Caco-2 (cell line): ENCODE measurements at regions not wholly inside any gene's neighbourhood (a gene's known extent, or its start where the extent isn't known, plus 50 kb on each side); places are given as distances from the start of the nearest gene placed in this dataset.

Experiments
- BruUV-seq: library from RNA; stranded (reverse); fragments of 400-500 nt; replicated peaks from 2 replicates; lab custom pipeline; 2021; lab: Mats Ljungman, UMichigan
- CTCF ChIA-PET: fragments of 300-600 bp; sonication (Branson Sonifier 250); formaldehyde crosslinking; loops from one replicate; lab custom pipeline; 2022; ENCODE audit warnings: antibody characterized with exemption; lab: Charles Lee
- POLR2A ChIA-PET: fragments of 300-600 bp; sonication (Branson Sonifier 250); formaldehyde crosslinking; loops from one replicate; lab custom pipeline; 2022; ENCODE audit warnings: antibody characterized with exemption; lab: Charles Lee
- DNase-seq, 2 experiments: peaks; one replicate each; pipeline versions ENCODE4 v3.0.0 to v3.0.0-alpha.2; 2020 to 2022
- H3K27me3 ChIP-seq: replicated peaks from 2 replicates; pipeline ENCODE4 v1.6.0; 2011; ENCODE audit warnings: low read length; ENCODE audit not compliant: control insufficient read depth, insufficient read depth
- H3K36me3 ChIP-seq: 2 replicates; pipeline ENCODE4 v1.5.1; 2011; ENCODE audit warnings: low read length; ENCODE audit not compliant: control insufficient read depth, insufficient read depth
- H3K4me1 ChIP-seq: fragments of 250-450 bp; sonication (Bioruptor Pico); 2 replicates; pipeline ENCODE4 v1.5.1; 2020; ENCODE audit warnings: mild to moderate bottlenecking
- H3K4me3 ChIP-seq: 2 replicates; pipeline ENCODE4 v1.5.1; 2011; ENCODE audit warnings: low read depth, mild to moderate bottlenecking, control low read depth, low read length
- H3K9me3 ChIP-seq: fragments of 250-450 bp; sonication (Bioruptor Pico); 2 replicates; pipeline ENCODE4 v1.5.1; 2020; ENCODE audit warnings: mild to moderate bottlenecking, moderate library complexity
- H3K27ac Mint-ChIP-seq: one replicate; pipeline ENCODE4 v1.8.0; 2022; ENCODE audit warnings: mixed read lengths; ENCODE audit not compliant: unreplicated experiment
- H3K27me3 Mint-ChIP-seq: one replicate; pipeline ENCODE4 v1.8.0; 2022; ENCODE audit warnings: mixed read lengths; ENCODE audit not compliant: insufficient read depth, unreplicated experiment
- H3K36me3 Mint-ChIP-seq: one replicate; pipeline ENCODE4 v1.8.0; 2022; ENCODE audit warnings: mild to moderate bottlenecking, mixed read lengths; ENCODE audit not compliant: insufficient read depth, unreplicated experiment
- H3K4me1 Mint-ChIP-seq: one replicate; pipeline ENCODE4 v1.8.0; 2022; ENCODE audit warnings: low read depth, mixed read lengths; ENCODE audit not compliant: unreplicated experiment
- H3K4me3 Mint-ChIP-seq: one replicate; pipeline ENCODE4 v1.8.0; 2022; ENCODE audit warnings: mild to moderate bottlenecking, moderate library complexity, mixed read lengths; ENCODE audit not compliant: unreplicated experiment
- H3K9me3 Mint-ChIP-seq: one replicate; pipeline ENCODE4 v1.8.0; 2022; ENCODE audit warnings: mixed read lengths; ENCODE audit not compliant: unreplicated experiment
- CTCF ChIP-seq, 2 experiments: fragments of 200-600 bp in 1 of 2; IDR thresholded peaks; 1 replicate in 1 of 2; 2 replicates in 1 of 2; pipeline versions ENCODE4 v1.5.1 to v1.8.0; 2011 to 2022; ENCODE audit warnings: antibody characterized with exemption in 1 of 2, control low read depth in 1 of 2, inconsistent platforms in 1 of 2, low read depth in 1 of 2, low read length in 1 of 2, mild to moderate bottlenecking in 1 of 2, moderate library complexity in 1 of 2; ENCODE audit not compliant: insufficient read depth in 1 of 2, severe bottlenecking in 1 of 2, unreplicated experiment in 1 of 2
- intact Hi-C: fragments of 100-400 bp; cut with micrococcal nuclease; formaldehyde crosslinking; loops from one replicate; pipeline ENCODE4 v1.10.0; 2022; ENCODE audit not compliant: unreplicated experiment

DNA sequence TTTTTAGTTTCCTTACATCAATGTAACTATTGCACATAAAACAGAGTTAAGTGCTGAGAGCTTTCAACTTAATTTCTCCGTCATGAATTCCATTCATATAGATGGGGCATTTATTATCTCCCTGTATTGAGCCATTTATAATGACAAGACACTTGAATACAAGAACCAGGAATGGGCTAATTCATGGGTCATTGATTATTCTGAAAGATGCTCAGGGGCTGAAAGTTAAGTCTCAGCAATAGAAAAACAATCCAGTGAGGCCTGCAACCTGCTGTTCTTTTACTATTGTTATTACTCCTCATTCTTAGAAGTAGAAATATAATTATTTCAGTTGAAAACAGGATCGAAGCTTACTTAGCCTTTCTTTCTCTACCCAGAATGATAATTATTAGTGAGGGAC is 307.7 kb downstream of the MMUT start:
- Mint-ChIP-seq H3K4me1 (no peaks in the 10 kb centered on the region), H3K27ac (no peak overlapping the region)
- intact Hi-C loops = no loop called here

GRCh38 chr6:49151957-49152356 is 311.1 kb downstream of the MMUT start:
- intact Hi-C loops = no loop called here
- no TSS peak for BruUV-seq
- no peak for DNase-seq
- no peak overlapping the region for H3K27ac Mint-ChIP-seq
- CTCF ChIA-PET = no interaction called here
- Histone ChIP-seq H3K4me1 (no peaks in the 10 kb centered on the region), H3K9me3 (no peaks in the 10 kb centered on the region), H3K4me3 (no peak overlapping the region), H3K36me3 (no peaks in the 10 kb centered on the region), H3K27me3 (no peaks in the 10 kb centered on the region)
- POLR2A ChIA-PET = no interaction called here
- no peaks in the 10 kb centered on the region for H3K9me3 Mint-ChIP-seq
- no peak for TF ChIP-seq CTCF (IDR thresholded peaks at IDR 0.05; ENCODE audit: insufficient read depth in 1 of 2, low read depth in 1 of 2, low read length in 1 of 2, severe bottlenecking in 1 of 2, unreplicated experiment in 1 of 2)
- H3K36me3 Mint-ChIP-seq = no peaks in the 10 kb centered on the region
- no peaks in the 10 kb centered on the region for H3K4me1 Mint-ChIP-seq
- no peaks in the 10 kb centered on the region for H3K27me3 Mint-ChIP-seq
- H3K4me3 Mint-ChIP-seq = no peak overlapping the region

More for the DNA sequence above, 307.7 kb downstream of the MMUT start:
- Histone ChIP-seq H3K4me3 (no peak overlapping the region), H3K9me3 (no peaks in the 10 kb centered on the region), H3K4me1 (no peaks in the 10 kb centered on the region), H3K36me3 (no peaks in the 10 kb centered on the region), H3K27me3 (no peaks in the 10 kb centered on the region)
- no peaks in the 10 kb centered on the region for H3K27me3 Mint-ChIP-seq
- POLR2A ChIA-PET = no interaction called here
- TF ChIP-seq CTCF (IDR thresholded peaks at IDR 0.05; ENCODE audit: insufficient read depth in 1 of 2, low read depth in 1 of 2, low read length in 1 of 2, severe bottlenecking in 1 of 2, unreplicated experiment in 1 of 2) = no peak
- no peak for DNase-seq
- CTCF ChIA-PET = no interaction called here
- no peak overlapping the region for H3K4me3 Mint-ChIP-seq
- no peaks in the 10 kb centered on the region for H3K9me3 Mint-ChIP-seq
- no TSS peak for BruUV-seq
- H3K36me3 Mint-ChIP-seq = no peaks in the 10 kb centered on the region

GRCh38 chr6:49151461-49151860 is 311.6 kb downstream of the MMUT start:
- Mint-ChIP-seq H3K27me3 (no peaks in the 10 kb centered on the region), H3K4me3 (no peak overlapping the region), H3K27ac (no peak overlapping the region), H3K4me1 (no peaks in the 10 kb centered on the region), H3K36me3 (no peaks in the 10 kb centered on the region), H3K9me3 (no peaks in the 10 kb centered on the region)
- no TSS peak for BruUV-seq
- POLR2A ChIA-PET = no interaction called here
- no peak for TF ChIP-seq CTCF (IDR thresholded peaks at IDR 0.05; ENCODE audit: insufficient read depth in 1 of 2, low read depth in 1 of 2, low read length in 1 of 2, severe bottlenecking in 1 of 2, unreplicated experiment in 1 of 2)
- Histone ChIP-seq H3K4me3 (no peak overlapping the region), H3K4me1 (no peaks in the 10 kb centered on the region), H3K9me3 (no peaks in the 10 kb centered on the region), H3K27me3 (no peaks in the 10 kb centered on the region), H3K36me3 (no peaks in the 10 kb centered on the region)
- CTCF ChIA-PET = no interaction called here
- intact Hi-C loops = no loop called here
- no peak for DNase-seq
